Ishikawa (cell line): ENCODE measurements at regions not wholly inside any gene's neighbourhood (a gene's known extent, or its start where the extent isn't known, plus 50 kb on each side); places are given as distances from the start of the nearest gene placed in this dataset.

Experiments
- CEBPB ChIP-seq: IDR thresholded peaks from 2 replicates; pipeline ENCODE4 v1.6.1; 2012
- CREB1 ChIP-seq: IDR thresholded peaks from 2 replicates; pipeline ENCODE4 v1.6.1; 2012; ENCODE audit warnings: low read depth
- EGR1 ChIP-seq: IDR thresholded peaks from 2 replicates; pipeline ENCODE4 v1.6.1; 2012
- EP300 ChIP-seq: IDR thresholded peaks from 2 replicates; pipeline ENCODE4 v1.6.1; 2012; ENCODE audit warnings: borderline replicate concordance
- FOXM1 ChIP-seq: IDR thresholded peaks from 2 replicates; pipeline ENCODE4 v1.6.1; 2012; ENCODE audit warnings: low read depth, borderline replicate concordance
- MAX ChIP-seq: IDR thresholded peaks from 2 replicates; pipeline ENCODE4 v1.6.1; 2012
- NFIC ChIP-seq: IDR thresholded peaks from 2 replicates; pipeline ENCODE4 v1.6.1; 2012
- RAD21 ChIP-seq: IDR thresholded peaks from 2 replicates; pipeline ENCODE4 v1.6.1; 2012; ENCODE audit warnings: low read depth
- REST ChIP-seq: IDR thresholded peaks from 2 replicates; pipeline ENCODE4 v1.6.1; 2012; ENCODE audit warnings: low read depth, mild to moderate bottlenecking
- TAF1 ChIP-seq: IDR thresholded peaks from 2 replicates; pipeline ENCODE4 v1.6.1; 2012; ENCODE audit warnings: low read depth, mild to moderate bottlenecking
- TCF12 ChIP-seq: IDR thresholded peaks from 2 replicates; pipeline ENCODE4 v1.6.1; 2012; ENCODE audit warnings: low read depth
- TEAD4 ChIP-seq: IDR thresholded peaks from 2 replicates; pipeline ENCODE4 v1.6.1; 2012
- USF1 ChIP-seq: IDR thresholded peaks from 2 replicates; pipeline ENCODE4 v1.6.1; 2012
- YY1 ChIP-seq: IDR thresholded peaks from 2 replicates; pipeline ENCODE4 v1.6.1; 2012; ENCODE audit warnings: low read depth
- ZBTB7A ChIP-seq: IDR thresholded peaks from 2 replicates; pipeline ENCODE4 v1.6.1; 2012; ENCODE audit warnings: low read depth

- TF ChIP-seq CREB1 = no peak
- TF ChIP-seq REST = no peak
- no peak for TF ChIP-seq CEBPB
- no peak for TF ChIP-seq EGR1
These were observed 1258.2 kb upstream of the ALCAM start for GRCh38 chr3:104108522-104108921.

- TF ChIP-seq NFIC = no peak
- TF ChIP-seq MAX = no peak
- no peak for TF ChIP-seq FOXM1
- TF ChIP-seq TEAD4 = no peak
- no peak for TF ChIP-seq CREB1
These were observed 1240.2 kb upstream of the ALCAM start for GRCh38 chr3:104126463-104126862.

- TF ChIP-seq REST = no peak
- no peak for TF ChIP-seq RAD21
- no peak for TF ChIP-seq TEAD4
- no peak for TF ChIP-seq YY1
- TF ChIP-seq FOXM1 = no peak
- TF ChIP-seq CREB1 = no peak
- no peak for TF ChIP-seq TAF1
- no peak for TF ChIP-seq TCF12
- TF ChIP-seq CEBPB = no peak
- no peak for TF ChIP-seq EP300
- no peak for TF ChIP-seq ZBTB7A
- TF ChIP-seq NFIC = no peak
- TF ChIP-seq MAX = no peak
- no peak for TF ChIP-seq EGR1
- TF ChIP-seq USF1 = no peak
These were observed 1239.7 kb upstream of the ALCAM start for GRCh38 chr3:104126864-104127553.

- no peak for TF ChIP-seq EGR1
- no peak for TF ChIP-seq CREB1
- TF ChIP-seq NFIC = no peak
- TF ChIP-seq FOXM1 = no peak
- no peak for TF ChIP-seq CEBPB
- no peak for TF ChIP-seq REST
- no peak for TF ChIP-seq TAF1
- no peak for TF ChIP-seq MAX
- TF ChIP-seq RAD21 = no peak
- no peak for TF ChIP-seq TEAD4
- TF ChIP-seq YY1 = no peak
- no peak for TF ChIP-seq EP300
- no peak for TF ChIP-seq TCF12
- TF ChIP-seq USF1 = no peak
- TF ChIP-seq ZBTB7A = no peak
These were observed 1238.9 kb upstream of the ALCAM start for GRCh38 chr3:104127830-104128229.
